IPS-20b (cell line): ENCODE measurements at regions not wholly inside any gene's neighbourhood (a gene's known extent, or its start where the extent isn't known, plus 50 kb on each side); places are given as distances from the start of the nearest gene placed in this dataset.

Experiments
- H3K27ac ChIP-seq: one replicate; pipeline ENCODE4 v1.5.1; 2013; ENCODE audit warnings: low read length
- H3K27me3 ChIP-seq: 2 replicates; pipeline ENCODE4 v1.6.1; 2013; ENCODE audit warnings: mild to moderate bottlenecking, low read length, inconsistent platforms; ENCODE audit not compliant: insufficient read depth
- H3K36me3 ChIP-seq: 2 replicates; pipeline ENCODE4 v1.6.1; 2013; ENCODE audit warnings: low read depth, mild to moderate bottlenecking, inconsistent platforms, low read length, moderate library complexity; ENCODE audit not compliant: insufficient read depth
- H3K4me1 ChIP-seq: 2 replicates; pipeline ENCODE4 v1.6.1; 2013; ENCODE audit warnings: mild to moderate bottlenecking, control low read depth, inconsistent platforms, low read length, moderate library complexity; ENCODE audit not compliant: insufficient read depth
- H3K4me3 ChIP-seq: 2 replicates; pipeline ENCODE4 v1.5.1; 2013; ENCODE audit warnings: mild to moderate bottlenecking, low read length, inconsistent platforms
- H3K9ac ChIP-seq: 2 replicates; pipeline ENCODE4 v1.6.1; 2013; ENCODE audit warnings: low read depth, mild to moderate bottlenecking, inconsistent platforms, low read length, moderate library complexity
- H3K9me3 ChIP-seq: 2 replicates; pipeline ENCODE4 v1.6.1; 2013; ENCODE audit warnings: mild to moderate bottlenecking, low read depth, low read length, inconsistent platforms; ENCODE audit not compliant: insufficient read depth

GRCh38 chr9:78582821-78583220, 285.9 kb downstream of the PSAT1 start:
- Histone ChIP-seq H3K4me1 (no peaks in the 10 kb centered on the region), H3K36me3 (no peaks in the 10 kb centered on the region), H3K27me3 (no peaks in the 10 kb centered on the region), H3K4me3 (no peak overlapping the region), H3K9me3 (no peaks in the 10 kb centered on the region), H3K9ac (no peak overlapping the region), H3K27ac (no peak overlapping the region)

GRCh38 chr9:78584589-78584988, 287.7 kb downstream of the PSAT1 start:
- Histone ChIP-seq H3K36me3 (no peaks in the 10 kb centered on the region), H3K9me3 (no peaks in the 10 kb centered on the region), H3K9ac (no peak overlapping the region), H3K4me3 (no peak overlapping the region), H3K27me3 (no peaks in the 10 kb centered on the region), H3K27ac (no peak overlapping the region), H3K4me1 (no peaks in the 10 kb centered on the region)

- Histone ChIP-seq H3K4me1 (no peaks in the 10 kb centered on the region), H3K36me3 (no peaks in the 10 kb centered on the region), H3K9me3 (no peaks in the 10 kb centered on the region), H3K27me3 (no peaks in the 10 kb centered on the region), H3K4me3 (no peak overlapping the region), H3K27ac (no peak overlapping the region), H3K9ac (no peak overlapping the region)
Measured at GRCh38 chr9:78585909-78586308, 289.0 kb downstream of the PSAT1 start.

GRCh38 chr9:78590068-78590467, 293.1 kb downstream of the PSAT1 start:
- Histone ChIP-seq H3K9ac (no peak overlapping the region), H3K27ac (no peak overlapping the region), H3K36me3 (no peaks in the 10 kb centered on the region), H3K4me1 (no peaks in the 10 kb centered on the region), H3K9me3 (no peaks in the 10 kb centered on the region), H3K4me3 (no peak overlapping the region), H3K27me3 (no peaks in the 10 kb centered on the region)

- Histone ChIP-seq H3K9ac (no peak overlapping the region), H3K36me3 (no peaks in the 10 kb centered on the region), H3K9me3 (no peaks in the 10 kb centered on the region), H3K27ac (no peak overlapping the region), H3K4me3 (no peak overlapping the region), H3K27me3 (no peaks in the 10 kb centered on the region), H3K4me1 (no peaks in the 10 kb centered on the region; the same call in 1 of the 2 replicates)
Measured at GRCh38 chr9:78592811-78593210, 295.9 kb downstream of the PSAT1 start.

- Histone ChIP-seq H3K9me3 (no peaks in the 10 kb centered on the region), H3K4me3 (no peak overlapping the region), H3K36me3 (no peaks in the 10 kb centered on the region), H3K27me3 (no peaks in the 10 kb centered on the region), H3K4me1 (no peaks in the 10 kb centered on the region; the same call in 1 of the 2 replicates), H3K9ac (no peak overlapping the region), H3K27ac (no peak overlapping the region)
Measured at GRCh38 chr9:78595200-78595945, 298.4 kb downstream of the PSAT1 start.

- no peaks in the 10 kb centered on the region; the same call in 1 of the 2 replicates for H3K4me1 ChIP-seq
- H3K36me3 ChIP-seq: no peaks in the 10 kb centered on the region
- H3K9me3 ChIP-seq: no peaks in the 10 kb centered on the region
- no peaks in the 10 kb centered on the region for H3K27me3 ChIP-seq
- H3K27ac ChIP-seq: no peak overlapping the region
- no peak overlapping the region for H3K9ac ChIP-seq
- no peak overlapping the region for H3K4me3 ChIP-seq
Measured at GRCh38 chr9:78596346-78596745, 299.4 kb downstream of the PSAT1 start.

GRCh38 chr9:78598120-78598519, 301.2 kb downstream of the PSAT1 start:
- no peak overlapping the region for H3K9ac ChIP-seq
- no peak overlapping the region for H3K4me3 ChIP-seq
- no peaks in the 10 kb centered on the region for H3K27me3 ChIP-seq
- H3K27ac ChIP-seq: no peak overlapping the region
- H3K36me3 ChIP-seq: no peaks in the 10 kb centered on the region
- no peaks in the 10 kb centered on the region for H3K9me3 ChIP-seq
- no peaks in the 10 kb centered on the region; the same call in 1 of the 2 replicates for H3K4me1 ChIP-seq

- Histone ChIP-seq H3K36me3 (no peaks in the 10 kb centered on the region), H3K9me3 (no peaks in the 10 kb centered on the region), H3K4me1 (no peaks in the 10 kb centered on the region; the same call in 1 of the 2 replicates), H3K4me3 (no peak overlapping the region), H3K9ac (no peak overlapping the region), H3K27ac (no peak overlapping the region), H3K27me3 (no peaks in the 10 kb centered on the region)
Measured at GRCh38 chr9:78599926-78600325, 303.0 kb downstream of the PSAT1 start.

- Histone ChIP-seq H3K4me3 (no peak overlapping the region), H3K4me1 (peaks cover 2% of the 10 kb centered on the region; the same call in 1 of the 2 replicates), H3K9me3 (no peaks in the 10 kb centered on the region), H3K36me3 (no peaks in the 10 kb centered on the region), H3K9ac (no peak overlapping the region), H3K27me3 (no peaks in the 10 kb centered on the region), H3K27ac (no peak overlapping the region)
Measured at GRCh38 chr9:78601957-78602565, 305.1 kb downstream of the PSAT1 start.

GRCh38 chr9:78605041-78606000, 308.4 kb downstream of the PSAT1 start:
- H3K4me3 ChIP-seq: no peak overlapping the region
- H3K27ac ChIP-seq: no peak overlapping the region
- H3K9ac ChIP-seq: no peak overlapping the region

More at GRCh38 chr9:78605041-78606000, 308.4 kb downstream of the PSAT1 start:
- Histone ChIP-seq H3K9me3 (no peaks in the 10 kb centered on the region), H3K36me3 (no peaks in the 10 kb centered on the region), H3K27me3 (no peaks in the 10 kb centered on the region), H3K4me1 (peaks cover 2% of the 10 kb centered on the region; the same call in 1 of the 2 replicates)
